GM21367 (cell line): ENCODE measurements at regions not wholly inside any gene's neighbourhood (a gene's known extent, or its start where the extent isn't known, plus 50 kb on each side); places are given as distances from the start of the nearest gene placed in this dataset.

ENCODE experiments used
- ATAC-seq: cut with Tn5 transposase; IDR thresholded peaks from one replicate; pipeline ENCODE4 v1.9.1; 2021; ENCODE audit not compliant: unreplicated experiment

DNA sequence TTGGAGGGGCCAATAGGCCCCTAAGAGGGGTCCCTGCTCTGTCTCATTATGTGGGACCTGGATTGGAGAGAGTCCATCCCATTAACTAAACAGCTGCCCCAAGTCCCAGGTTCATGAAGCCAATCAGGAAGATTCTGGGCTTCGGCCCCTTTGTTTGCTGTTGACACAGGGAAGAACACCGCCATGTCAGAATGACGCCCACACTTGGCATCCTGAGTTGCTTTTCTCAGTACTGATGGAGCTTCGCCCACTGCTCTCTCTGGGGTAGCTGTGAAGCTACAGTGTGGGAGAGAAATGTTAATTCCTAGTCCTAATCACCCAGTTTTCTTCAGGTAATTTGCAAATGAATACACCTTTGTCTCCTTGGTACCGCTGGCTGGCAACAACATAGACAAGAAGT, 264.7 kb downstream of the GLRX3 start:
- ATAC-seq, result no peak

DNA sequence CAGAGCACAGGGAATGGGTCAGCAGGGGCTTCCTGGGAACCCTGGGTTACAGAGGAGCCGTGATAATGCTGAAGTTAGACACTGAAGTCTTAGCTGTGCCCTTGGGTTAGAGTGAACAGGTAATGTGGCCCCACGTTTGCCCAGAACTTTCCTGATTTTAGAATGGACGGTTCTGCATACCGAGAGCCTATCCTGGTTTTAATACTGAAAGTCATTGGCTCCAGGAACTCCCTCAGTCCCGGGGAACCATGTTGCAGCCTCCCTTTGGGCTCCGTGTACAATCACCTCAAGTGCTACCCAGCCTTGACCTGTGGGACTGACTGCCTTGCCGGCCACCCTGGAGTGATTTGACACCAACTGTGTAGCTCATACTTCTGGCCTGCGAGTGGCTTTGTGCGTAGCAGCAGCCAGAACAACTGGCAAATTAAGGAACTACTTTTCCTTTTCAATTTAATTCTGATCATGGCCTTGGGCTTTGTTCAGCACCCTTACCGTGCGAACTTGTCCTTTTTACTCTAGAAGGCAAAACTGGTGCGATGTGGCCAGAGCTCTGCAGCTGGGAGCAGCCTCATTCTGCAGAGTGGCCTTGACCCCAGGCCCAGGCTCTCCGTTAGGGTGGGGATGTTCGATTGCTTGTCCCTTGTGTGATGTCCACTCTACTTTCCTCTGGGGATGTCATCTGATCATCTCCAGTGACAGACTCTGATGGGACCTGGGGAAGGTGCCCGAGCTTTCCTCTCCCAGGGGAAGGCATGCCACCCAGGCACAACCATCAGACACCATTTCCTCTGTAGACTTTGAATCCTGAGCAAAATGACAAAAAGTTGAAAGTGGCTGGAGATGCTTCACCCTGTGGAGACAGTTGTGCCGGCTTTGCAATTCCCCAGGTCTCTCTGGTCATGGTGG, 265.9 kb downstream of the GLRX3 start:
- no peak for ATAC-seq

DNA sequence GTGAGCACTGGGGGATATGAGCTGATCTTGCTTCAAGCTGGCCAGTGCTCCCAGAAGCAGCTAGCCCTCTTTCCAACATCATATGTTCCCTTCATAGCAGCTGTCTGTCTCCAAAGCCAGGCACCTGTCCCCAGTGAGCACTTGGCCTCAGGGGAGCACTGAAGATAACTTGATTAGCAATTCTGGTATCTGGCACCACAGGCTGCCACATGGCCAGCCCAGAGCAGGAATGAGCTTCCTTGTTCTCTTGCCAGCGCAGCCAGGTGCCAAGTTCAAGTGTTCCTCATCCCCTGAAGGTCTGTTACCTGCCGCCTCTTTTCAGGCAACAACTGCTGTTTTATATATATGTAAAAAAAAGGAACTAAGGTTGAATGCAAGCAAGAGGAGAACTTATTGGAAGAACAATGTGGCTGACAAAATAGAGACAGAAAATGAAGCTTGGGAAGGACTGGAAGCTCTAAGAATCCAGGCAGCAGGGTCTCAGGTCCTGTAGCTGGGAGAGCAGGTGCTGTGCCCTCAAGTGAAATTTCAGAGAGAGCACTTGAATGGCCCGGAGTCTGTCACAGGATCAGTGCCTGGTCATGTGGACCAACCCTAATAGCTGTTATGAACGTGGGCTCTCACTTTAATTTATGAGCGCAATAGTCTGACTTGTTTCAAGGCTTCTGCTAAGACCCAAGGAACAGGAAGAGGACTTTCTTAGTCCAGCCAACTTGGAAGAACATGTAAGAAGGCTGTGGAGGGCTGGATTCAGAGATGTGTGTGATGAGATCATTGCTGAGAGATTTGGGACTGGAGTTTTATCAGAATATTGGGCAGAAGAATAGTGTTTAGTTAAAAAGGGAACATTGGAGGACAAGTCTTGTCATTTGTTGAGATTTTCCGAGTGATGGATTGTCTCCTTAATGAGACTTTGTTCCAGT, 267.2 kb downstream of the GLRX3 start:
- no peak for ATAC-seq

DNA sequence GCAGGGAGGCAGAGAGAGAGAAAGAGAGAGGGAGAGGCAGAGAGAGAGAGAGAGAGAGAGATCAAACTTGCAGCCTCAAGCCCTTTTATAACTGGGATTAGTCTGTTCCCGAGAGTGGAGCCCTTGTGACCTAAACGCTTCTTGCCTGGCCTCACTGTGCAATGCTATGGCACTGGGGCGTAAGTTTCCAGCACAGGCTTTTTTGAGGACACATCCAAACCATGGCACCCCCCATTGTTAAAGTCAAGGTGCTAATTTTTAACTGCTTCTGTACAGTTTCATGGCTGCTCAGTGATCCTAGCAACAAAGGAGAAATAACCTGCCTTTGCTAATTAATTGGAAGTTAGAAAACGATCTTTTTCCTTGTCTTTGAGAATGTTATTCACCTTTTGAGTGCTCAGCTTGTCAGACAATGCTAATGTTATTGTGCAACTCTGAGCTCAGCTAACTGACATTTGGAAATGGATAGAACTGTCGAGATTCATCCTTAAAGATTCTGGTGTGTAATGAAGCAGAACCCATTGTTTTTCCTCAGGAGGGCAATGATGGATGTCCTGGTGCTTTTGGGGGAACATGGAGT, 268.4 kb downstream of the GLRX3 start:
- ATAC-seq, result no peak

DNA sequence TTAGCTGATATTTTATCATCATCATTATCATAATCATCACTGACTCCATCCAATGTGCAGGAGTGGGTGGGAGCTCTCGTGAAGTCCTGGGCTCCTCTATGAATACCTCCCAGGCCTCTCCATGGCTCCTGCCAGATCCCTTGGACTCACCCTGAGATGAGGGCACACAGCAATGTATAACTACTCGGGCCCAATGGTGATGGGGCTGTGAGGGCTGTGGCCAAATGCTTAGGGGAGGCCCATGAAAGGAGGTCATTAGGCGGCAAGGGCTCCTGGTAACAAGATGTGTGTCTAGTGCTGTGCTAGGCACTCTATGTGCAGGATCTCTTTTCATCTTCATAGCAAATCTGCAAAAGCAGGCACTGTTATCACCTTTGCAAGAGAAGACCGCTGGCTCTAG, 270.9 kb downstream of the GLRX3 start:
- no peak for ATAC-seq

DNA sequence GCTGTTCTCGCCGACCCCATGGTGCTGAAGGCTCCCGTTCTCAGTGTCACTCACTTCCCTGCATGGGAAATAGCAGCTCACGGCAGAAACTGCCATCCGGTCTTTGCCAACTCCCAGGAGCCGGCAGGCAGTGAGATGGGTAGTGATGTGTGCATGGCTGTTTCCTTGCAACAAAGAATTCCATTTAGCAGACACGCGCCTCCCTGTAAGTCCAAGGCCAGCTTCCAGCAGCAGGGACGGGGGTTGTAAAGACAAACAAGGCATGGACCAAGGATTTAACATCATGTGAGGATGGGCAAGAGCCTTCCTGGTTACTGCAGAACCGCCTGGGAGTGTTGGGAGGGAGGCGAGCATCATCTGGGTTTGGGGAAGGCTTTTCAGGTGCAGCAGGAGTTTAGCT, 273.1 kb downstream of the GLRX3 start:
- no peak for ATAC-seq

DNA sequence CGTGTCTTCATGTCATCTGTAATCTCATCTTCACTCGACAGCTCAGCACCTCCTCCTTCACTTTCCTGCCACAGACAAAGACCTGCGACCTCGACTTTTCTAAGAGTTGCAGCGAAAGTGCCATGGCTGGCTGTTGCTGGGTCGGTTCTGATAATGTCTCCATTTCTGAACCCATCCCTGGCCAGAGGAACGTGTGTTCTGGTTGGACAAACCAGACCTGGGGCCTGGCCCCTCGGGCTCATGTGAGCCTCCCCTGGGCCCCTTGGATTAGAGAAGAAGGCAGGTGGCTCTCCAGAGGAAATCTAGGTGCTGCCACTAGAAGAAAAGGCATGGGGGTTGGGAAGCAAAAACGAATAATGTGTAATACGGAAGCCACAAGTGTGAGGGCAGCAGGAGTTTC, 273.7 kb downstream of the GLRX3 start:
- no peak for ATAC-seq

DNA sequence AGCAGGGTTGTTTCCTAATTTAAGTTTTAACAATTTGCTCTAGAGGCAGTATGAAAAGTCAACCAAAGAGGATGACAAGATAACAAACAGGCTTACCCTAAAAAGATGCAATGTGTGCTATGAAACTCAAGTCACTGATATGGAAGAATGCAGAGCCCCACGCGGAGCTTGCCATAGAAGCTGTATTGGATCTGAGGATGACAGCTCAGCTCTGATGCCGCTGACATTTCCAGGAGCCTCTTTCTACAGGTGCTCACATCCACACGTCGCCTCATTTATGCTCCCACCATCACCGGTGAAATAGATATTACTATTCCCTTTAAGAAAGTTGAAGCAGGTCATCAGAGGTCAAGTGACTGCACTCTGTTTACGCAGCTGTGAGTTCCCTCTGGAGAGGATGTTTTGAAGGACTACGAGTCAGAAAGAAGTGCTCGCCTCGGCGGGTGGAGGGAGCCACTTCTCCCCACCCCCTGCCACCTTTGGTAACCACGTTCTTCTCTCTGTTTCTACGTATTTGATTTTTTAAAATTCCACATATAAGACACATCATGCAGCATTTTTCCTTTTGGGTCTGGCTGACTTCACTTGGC, 275.4 kb downstream of the GLRX3 start:
- no peak for ATAC-seq

DNA sequence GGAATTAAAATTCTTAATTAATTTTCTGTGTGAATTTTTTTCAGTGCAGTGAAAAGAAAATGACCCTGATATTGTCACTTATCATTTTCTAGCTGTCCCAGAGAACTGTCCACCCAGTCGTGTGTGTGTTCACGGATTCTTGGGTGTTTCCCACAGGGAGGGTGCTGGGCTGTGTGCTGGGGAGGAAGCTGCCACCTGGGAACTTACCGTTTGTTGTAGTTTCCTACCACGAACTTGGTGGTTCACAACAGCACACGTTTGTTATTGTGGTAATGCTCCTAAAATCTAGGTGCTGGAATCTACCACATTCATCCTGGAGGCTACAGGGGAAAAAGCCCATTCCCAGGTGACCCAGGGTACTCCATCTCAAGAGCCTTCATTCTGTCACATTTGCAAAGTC, 276.1 kb downstream of the GLRX3 start:
- ATAC-seq, result no peak

DNA sequence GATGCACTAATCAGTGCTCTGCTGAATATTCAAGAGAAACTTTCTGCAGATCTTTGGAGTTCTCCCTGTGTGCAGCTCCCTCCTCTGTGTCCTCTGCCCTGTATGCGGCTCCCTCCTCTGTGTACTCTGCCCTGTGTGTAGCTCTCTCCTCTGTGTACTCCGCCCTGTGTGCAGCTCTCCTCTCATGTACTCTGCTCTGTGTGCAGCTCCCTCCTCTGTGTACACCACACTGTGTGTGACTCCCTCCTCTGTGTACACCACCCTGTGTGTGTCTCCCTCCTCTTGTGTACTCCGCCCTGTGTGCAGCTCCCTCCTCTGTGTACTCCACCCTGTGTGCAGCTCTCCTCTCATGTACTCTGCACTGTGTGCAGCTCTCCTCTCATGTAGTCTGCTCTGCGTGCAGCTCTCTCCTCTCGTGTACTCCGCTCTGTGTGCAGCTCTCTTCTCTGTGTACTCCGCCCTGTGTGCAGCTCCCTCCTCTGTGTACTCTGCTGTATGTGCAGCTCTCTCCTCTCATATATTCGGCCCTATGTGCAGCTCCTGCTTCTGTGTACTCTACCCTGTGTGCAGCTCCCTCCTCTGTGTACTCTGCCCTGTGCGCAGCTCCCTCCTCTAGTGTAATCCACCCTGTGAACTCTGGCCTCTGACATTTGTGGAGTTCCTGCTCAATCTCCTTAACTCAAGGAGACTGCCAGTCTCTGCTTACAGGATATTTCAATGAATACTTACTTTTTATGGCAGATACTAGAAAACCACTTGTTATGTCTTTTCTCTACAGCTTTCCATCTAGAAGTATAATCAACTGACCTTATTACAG, 280.4 kb downstream of the GLRX3 start:
- no peak for ATAC-seq

DNA sequence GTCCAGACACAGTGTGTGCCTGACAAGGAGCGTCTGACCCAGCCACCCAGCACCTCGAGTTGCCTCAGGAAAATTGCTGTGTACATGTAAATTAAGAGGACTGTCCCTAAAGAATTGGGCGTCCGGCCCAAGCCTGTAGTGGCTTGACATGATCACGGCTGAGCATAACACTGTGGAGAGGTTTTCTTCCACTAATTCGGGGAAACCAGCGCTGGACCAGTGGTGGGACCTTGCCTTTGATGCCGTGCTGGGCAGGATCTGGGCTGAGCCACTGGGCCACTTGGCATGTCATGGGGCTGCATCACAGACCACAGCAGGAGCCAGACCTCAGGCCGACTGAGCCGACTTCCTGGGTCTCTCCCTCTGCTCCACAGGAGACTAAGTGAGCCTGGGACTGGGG, 282.5 kb downstream of the GLRX3 start:
- no peak for ATAC-seq

DNA sequence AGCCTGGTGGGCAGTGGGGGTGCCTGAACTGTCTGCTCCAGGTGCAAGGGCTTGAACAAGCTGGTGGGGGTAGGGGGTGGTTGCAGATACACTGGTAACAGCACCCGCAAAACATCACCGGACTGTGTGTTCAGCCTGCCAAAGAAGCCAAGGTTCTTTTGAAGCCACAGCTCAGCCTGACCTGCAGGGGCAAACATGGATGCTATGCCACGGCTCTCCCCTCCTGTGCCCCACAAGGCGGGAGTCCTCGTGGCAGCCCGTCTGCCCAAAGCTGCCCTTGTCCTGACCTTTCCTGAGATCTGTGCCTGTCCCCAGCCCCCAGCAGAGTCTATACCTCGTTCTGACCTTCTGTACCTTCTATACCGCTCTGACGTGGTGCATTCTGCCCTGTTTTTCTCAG, 285.7 kb downstream of the GLRX3 start:
- ATAC-seq, result no peak

DNA sequence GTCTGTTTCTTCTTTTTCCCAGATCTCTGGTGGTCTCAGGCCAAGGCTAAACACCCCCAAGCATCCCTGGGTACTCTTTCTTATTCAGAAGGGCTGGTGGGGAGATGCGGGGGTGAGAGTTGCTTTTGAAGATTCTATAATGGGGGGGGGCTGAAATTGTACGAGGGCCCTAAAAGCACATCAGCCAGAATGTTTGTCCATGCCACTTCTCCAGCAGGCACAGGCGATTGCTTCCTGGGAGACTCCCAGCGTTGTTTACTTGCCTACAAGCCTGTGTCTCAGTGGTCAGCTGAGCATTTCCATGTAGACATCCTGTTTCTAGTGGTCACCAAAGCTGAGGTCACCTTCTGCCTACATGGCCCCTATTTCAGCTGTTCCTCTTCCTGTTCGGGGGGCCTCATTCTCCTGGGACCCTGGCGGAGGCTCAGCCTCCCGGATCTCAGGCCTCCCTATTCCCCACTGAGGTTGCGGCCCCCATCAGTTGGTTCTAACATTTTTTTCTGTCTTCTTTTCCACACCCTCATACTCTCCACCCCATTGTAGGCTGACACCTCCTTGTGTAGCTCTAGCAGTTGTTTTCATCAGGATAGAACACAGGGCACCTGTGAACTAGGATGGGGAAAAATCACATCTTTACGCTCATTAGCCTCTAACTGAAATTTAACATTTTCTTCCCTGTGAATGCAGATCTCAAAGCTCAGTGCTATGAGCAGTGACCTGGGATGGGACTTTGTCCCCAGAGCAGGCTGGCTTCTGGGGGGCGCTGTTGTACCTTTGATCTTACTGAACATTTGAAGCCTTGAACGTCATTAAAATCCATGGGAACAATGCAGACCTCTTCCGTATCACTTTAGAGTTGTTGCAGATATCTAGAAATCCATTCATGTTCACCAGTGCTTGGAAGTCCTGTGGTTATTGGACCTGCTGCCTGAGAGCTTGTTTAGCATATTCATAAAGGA, 286.5 kb downstream of the GLRX3 start:
- ATAC-seq, result no peak

DNA sequence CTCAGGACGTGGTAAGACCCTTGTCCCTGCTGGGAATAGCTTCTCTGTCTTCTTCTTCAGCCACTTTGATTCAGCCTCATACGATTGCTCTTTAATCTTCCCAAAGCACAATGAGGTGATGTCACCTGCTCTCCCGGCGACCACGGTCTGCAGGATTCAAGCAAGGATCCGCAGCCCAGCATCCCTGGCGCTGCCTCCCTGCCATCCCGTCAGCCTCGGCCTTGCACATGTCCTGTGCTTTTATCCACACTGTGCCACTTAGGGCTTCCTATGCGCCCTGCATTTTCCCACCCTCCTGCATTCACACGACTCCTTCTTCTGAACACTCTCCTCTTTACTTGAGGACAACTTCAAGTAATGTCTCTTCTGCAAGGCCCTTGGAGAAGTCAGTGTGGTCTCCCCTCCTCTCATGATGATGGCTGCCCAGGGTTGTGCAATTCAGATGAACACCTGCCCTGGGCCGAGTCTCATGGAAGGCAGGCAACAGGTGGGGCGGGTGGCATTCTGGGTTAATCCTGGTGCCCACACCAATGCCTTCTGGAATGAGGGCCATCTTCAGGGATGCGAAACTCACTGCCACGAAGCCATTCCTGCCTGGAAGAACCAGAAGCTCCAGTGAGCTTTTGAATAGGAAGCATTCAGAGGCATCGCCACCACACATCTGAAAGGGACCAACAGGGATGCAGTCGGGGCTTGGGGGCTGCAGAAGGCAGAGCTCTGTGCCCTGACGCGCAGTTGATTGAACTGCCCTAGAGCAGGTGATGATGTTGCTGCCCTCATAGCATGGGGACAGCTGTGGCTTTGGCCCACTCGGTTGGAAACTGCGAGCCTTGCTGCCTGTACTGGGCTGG, 287.5 kb downstream of the GLRX3 start:
- no peak for ATAC-seq

DNA sequence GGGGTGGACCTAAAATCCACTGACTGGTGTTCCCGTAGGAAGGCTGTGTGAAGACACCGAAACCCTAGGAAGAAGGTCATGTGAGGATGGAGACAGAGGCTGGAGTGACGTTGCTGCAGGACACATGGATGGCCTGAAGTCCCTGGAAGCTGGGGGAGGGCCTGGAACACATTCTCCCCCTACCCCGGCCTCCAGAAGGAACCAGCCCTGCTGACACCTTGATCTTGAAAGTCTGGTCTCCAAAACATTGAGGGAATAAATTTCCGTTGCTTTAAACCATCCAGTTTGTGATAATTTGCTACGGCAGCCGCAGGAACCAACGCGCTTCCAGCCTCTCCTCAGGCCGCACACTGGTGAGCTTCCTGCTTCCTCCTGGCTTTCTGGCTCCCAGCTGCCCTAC, 288.2 kb downstream of the GLRX3 start:
- ATAC-seq, result no peak

DNA sequence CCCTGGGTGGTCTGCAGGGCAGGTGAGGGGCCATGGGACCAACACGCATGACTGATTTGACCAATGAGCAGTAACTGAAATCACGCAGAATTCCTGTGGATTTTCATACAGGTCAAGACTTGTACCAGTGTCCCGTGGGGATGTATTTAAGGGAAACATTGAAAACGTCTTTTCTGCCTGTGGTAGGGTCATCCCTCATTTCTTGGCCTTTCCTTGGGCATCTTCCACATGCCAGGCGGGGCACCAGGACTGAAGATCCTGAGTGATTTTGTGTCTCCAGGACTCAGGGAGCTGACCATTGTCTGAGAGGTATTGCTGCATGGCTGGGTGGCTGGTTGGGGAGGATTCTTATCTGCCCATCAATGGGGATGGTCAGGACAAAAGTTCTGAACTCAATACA, 289.0 kb downstream of the GLRX3 start:
- ATAC-seq, result no peak

DNA sequence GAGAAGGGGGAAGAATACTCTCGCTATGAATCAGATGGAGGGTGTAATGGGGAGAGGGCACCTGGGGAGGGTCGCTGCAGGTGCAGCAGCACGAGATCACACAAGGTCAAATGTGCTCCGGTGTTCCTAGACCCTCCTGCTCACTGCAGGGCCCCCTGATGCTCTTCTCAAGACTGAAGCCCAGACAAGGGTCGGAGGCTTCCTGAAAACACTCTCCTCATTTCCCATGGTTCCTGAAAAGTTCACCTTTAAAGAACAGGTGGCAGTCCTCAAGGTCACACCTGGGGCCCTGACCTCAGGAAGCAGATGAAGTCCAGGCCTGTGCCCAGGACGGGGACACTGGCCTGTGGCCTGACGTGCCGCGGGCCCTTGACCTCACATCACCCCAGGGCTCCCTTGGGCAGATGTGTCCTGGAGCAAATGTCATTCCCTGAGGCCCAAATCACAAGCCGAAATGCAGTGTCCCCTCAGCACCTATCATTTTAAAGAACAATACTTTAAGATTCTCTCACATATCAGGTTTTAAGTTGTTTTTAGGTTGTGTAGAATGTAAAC, 289.8 kb downstream of the GLRX3 start:
- no peak for ATAC-seq

DNA sequence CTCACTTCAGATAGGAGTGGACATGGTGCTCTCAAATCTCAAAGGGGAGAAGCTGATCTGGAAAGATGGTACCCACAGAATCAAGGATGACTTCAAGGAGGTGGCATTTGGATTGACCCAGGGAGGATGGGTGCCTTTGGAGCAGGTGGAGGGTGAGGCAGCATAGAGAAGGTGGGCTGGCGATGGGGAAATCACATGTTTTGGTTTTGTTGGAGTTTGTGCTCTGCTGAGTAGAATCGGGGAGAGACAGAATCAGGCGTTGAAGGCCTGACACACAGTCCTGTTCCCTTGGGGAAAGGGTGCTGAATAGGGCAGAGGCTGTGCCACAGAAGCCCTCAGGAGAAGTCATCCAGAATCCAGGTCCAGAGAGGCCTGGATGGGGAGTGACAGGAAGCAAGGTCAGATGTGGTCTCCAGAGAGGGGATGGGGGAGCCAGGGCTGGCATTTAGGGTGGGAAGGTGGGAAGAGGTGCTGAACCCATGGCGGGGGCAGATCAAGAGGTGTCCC, 291.1 kb downstream of the GLRX3 start:
- ATAC-seq, result no peak
